NCI-H748 treated with DMSO at 0.1 percent for 48 hours (cell line): ENCODE measurements at regions not wholly inside any gene's neighbourhood (a gene's known extent, or its start where the extent isn't known, plus 50 kb on each side); places are given as distances from the start of the nearest gene placed in this dataset.

Experiments
- DNase-seq: peaks from one replicate; lab custom pipeline; 2025; lab: John Stamatoyannopoulos, UW

- no peak for DNase-seq
Measured at GRCh38 chr1:38402230-38402815, 355.7 kb upstream of the POU3F1 start.

- DNase-seq, result no peak
Measured at GRCh38 chr1:38396606-38397005, 350.0 kb upstream of the POU3F1 start.

- no peak for DNase-seq
Measured at GRCh38 chr1:38394303-38394702, 347.7 kb upstream of the POU3F1 start.

GRCh38 chr1:38392861-38393260 lies 346.3 kb upstream of the POU3F1 start:
- DNase-seq, result no peak

- no peak for DNase-seq
Measured at GRCh38 chr1:38381256-38381655, 334.7 kb upstream of the POU3F1 start.

- DNase-seq, result no peak
Measured at GRCh38 chr1:38376577-38376976, 330.0 kb upstream of the POU3F1 start.

- no peak for DNase-seq
Measured at GRCh38 chr1:38375035-38375434, 328.4 kb upstream of the POU3F1 start.

GRCh38 chr1:38371505-38371844 lies 324.9 kb upstream of the POU3F1 start:
- DNase-seq, result no peak

GRCh38 chr1:38370716-38371504 lies 324.3 kb upstream of the POU3F1 start:
- DNase-seq, result no peak

- no peak for DNase-seq
Measured at GRCh38 chr1:38365242-38365641, 318.6 kb upstream of the POU3F1 start.

DNA sequence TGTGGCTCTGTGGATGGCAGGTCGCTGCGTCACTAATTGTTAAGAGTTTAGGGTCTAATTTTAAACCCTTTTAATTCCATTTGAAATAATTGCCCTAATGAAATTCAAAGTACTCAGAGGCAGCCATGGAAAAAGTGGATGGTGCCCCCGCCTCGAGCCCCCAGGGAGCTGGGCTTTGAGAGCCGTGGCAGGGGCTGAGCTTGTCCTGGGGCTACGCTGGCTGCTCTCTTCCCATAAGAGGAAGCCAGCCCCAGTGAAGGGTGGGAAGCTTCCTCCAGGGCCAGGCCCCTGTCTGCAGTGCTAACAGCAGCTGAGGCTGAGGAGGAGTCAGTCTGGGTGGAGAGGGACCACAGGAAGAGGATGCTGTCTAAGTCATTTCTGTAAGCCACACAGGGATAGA lies 315.0 kb upstream of the POU3F1 start:
- no peak for DNase-seq

DNA sequence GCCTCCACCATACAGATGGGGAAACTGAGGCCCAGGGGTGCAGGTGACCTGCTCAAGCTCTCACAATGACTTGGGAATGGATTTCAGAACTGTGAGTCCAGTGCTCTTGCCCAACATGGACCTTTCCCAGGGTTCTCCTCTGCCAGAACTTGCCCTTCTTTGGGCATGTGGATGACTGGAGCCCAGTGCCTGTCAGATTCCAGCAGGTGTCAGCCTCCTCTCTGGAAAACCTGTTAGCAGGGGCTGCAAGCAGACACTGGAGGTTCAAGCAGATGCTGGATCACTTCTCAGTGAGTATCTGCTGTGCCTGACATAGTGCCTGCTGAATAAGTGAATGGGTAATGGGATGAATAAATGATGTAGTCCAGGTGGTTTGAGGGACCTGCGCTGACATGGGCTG lies 314.2 kb upstream of the POU3F1 start:
- DNase-seq, result no peak

DNA sequence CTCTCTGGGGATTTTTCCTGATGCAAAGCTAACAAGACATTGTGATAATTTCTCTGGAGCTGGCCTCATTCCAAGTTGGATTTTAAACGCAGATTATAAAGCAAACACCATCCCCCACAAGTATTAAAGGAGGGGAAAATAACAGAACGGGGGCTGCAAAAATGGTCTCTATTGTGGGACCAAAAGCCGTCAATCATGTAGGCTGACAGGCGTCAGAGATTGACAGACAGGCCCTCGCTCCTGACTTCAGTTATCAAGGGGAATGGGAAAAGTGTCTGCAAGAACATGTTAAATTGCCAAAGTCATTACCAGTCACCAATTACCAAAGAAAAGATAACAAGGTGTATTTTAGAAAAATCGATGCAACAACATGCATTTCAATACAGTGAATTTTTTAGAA lies 307.4 kb upstream of the POU3F1 start:
- DNase-seq, result no peak

DNA sequence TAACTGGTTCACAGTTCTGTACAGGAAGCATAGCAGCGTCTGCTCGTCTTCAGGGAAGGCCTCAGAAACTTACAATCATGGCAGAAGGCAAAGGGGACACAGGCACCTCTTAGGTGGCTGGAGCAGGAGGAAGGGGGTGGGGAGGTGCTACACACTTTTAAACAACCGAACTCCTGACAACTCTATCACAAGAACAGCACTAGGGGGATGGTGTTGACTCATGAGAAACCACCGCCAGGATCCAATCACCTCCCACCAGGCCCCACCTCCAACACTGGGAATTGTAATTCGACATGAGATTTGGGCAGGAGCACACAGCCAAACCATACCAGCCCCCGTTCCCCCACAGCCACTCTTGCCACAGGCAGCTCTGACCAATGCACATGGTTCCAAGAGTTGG lies 306.3 kb upstream of the POU3F1 start:
- DNase-seq, result no peak

GRCh38 chr1:38347446-38348175 lies 301.0 kb upstream of the POU3F1 start:
- DNase-seq, result no peak

- DNase-seq, result no peak
Measured at GRCh38 chr1:38344716-38345115, 298.1 kb upstream of the POU3F1 start.

DNA sequence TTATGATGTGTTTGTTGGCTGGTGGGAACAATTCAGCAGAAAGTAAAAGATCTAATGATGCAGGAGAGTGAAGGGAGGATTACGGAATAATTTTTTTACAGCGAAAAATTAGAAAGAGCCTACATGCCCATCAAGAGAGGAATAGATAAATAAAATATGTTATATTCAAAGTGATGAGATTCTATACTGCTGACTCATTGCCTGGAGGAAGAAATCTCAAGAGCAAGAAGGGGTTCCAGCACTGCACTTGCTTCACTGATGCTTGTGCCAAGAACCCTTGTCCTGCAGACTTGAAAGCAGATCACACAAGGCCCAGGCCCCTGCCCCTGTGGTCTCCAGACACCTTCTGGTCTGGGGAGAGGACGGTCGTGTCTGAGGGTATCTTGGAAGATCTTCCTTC lies 295.1 kb upstream of the POU3F1 start:
- DNase-seq, result no peak

GRCh38 chr1:38340409-38340808 lies 293.8 kb upstream of the POU3F1 start:
- no peak for DNase-seq

GRCh38 chr1:38337711-38338110 lies 291.1 kb upstream of the POU3F1 start:
- no peak for DNase-seq

DNA sequence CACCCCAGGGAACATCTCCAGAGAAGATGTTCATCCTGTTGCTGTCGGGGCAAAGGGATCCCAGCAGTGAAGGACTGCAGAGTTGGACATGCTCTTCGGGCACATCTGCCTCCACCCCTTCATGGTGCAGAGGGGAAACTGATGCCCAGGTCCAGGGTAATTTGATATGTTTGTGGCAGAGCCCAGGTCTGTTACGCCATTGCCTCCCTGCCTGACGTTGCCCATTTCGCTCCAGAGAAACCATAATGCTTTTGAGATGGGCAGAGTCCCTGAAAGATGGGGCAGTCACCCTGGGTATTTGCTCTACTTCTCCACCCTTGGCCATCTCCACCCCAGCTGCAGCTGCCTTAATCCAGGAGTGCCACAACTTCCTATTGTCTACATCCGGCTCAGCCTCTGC lies 290.4 kb upstream of the POU3F1 start:
- DNase-seq, result no peak

DNA sequence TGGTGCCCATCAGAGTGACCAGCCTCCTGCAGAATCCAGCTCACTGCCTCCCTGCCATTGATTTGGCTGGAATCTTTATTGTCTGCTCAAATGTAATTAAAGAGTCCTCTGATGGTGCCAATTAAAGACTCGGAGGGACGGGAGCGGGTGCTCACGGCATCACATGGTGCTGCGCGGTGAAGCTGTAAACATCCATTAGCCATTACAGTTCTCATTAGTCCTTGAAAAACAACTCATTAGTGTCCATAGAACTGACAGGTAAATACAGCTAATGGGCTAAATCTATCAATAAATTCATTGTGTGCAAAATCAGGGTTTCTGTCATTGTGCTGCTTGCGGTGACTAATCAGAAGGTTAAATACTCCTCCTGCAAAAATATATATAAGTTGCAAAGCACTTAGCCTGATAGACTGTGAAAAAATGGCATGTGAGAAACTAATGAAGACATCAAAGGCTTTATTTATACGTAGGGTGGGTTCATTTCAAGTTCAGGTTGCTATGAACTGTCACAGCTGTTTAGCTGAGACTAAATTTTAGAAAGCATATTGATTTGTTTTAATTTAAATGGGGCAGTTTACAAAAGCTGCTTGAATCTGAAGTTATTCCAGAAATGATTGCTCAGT lies 289.8 kb upstream of the POU3F1 start:
- DNase-seq, result peak; percentile 59

GRCh38 chr1:38334930-38335592 lies 288.5 kb upstream of the POU3F1 start:
- DNase-seq, result no peak
